Parathyroid adenoma (tissue), 2 donors: ENCODE measurements at regions not wholly inside any gene's neighbourhood (a gene's known extent, or its start where the extent isn't known, plus 50 kb on each side); places are given as distances from the start of the nearest gene placed in this dataset.
"Not testable (repeated sequence)": the region's sequence is repeated elsewhere in the genome, so short reads cannot be mapped to it uniquely, and the experiment has no call there.

ENCODE experiments used
- H2AFZ ChIP-seq: fragments of 300-600 bp; sonication (generic); one replicate; pipeline ENCODE4 v1.7.0; 2017; ENCODE audit warnings: antibody characterized with exemption, mild to moderate bottlenecking
- H3K27ac ChIP-seq: fragments of 300-600 bp; sonication (generic); one replicate; pipeline ENCODE4 v1.7.0; 2017
- H3K27me3 ChIP-seq: fragments of 300-600 bp; sonication (generic); one replicate; pipeline ENCODE4 v1.7.0; 2017; ENCODE audit warnings: low read length; ENCODE audit not compliant: control insufficient read depth, insufficient read depth
- H3K36me3 ChIP-seq: fragments of 300-600 bp; sonication (generic); one replicate; pipeline ENCODE4 v1.7.0; 2017; ENCODE audit warnings: low read length; ENCODE audit not compliant: control insufficient read depth, insufficient read depth
- H3K4me1 ChIP-seq: fragments of 300-600 bp; sonication (generic); one replicate; pipeline ENCODE4 v1.7.0; 2017; ENCODE audit warnings: control low read depth
- H3K4me2 ChIP-seq: fragments of 300-600 bp; sonication (generic); one replicate; pipeline ENCODE4 v1.7.0; 2017; ENCODE audit warnings: low read length
- H3K4me3 ChIP-seq: fragments of 300-600 bp; sonication (generic); one replicate; pipeline ENCODE4 v1.7.0; 2017; ENCODE audit warnings: low read depth, low read length
- H3K79me2 ChIP-seq: fragments of 300-600 bp; sonication (generic); one replicate; pipeline ENCODE4 v1.7.0; 2017; ENCODE audit warnings: control low read depth
- H3K9ac ChIP-seq: fragments of 300-600 bp; sonication (generic); one replicate; pipeline ENCODE4 v1.7.0; 2017; ENCODE audit warnings: mild to moderate bottlenecking
- H3K9me3 ChIP-seq: fragments of 300-600 bp; sonication (generic); one replicate; pipeline ENCODE4 v1.7.0; 2017; ENCODE audit warnings: low read length; ENCODE audit not compliant: control insufficient read depth
- TF ChIP-seq, protein P1 (sequence below): fragments of 300-600 bp; sonication (generic); IDR thresholded peaks from one replicate; pipeline ENCODE4 v1.7.0; 2017; ENCODE audit warnings: antibody characterized with exemption, mild to moderate bottlenecking
- donor health status: primary hyperparathyroidism.

DNA sequence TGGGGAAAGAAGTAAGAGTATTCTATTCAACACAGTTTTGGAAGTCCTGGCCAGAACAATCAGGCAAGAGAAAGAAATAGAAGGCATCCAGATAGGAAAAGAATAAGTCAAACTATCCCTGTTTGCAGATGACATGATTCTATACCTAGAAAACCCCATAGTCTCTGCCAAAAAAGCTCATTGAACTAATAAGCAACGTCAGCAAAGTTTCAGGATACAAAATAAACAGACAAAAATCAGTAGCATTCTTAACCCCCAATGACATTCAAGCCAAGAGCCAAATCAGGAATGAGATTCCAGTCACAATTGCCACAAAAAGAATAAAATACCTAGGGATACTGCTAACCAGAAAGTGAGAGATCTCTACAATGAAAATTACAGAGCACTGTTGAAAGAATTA lies 99.4 kb upstream of the MITF start:
- Histone ChIP-seq H3K4me3 (no peak overlapping the region), H2AFZ (no peak overlapping the region), H3K79me2 (no peaks in the 10 kb centered on the region), H3K36me3 (no peaks in the 10 kb centered on the region), H3K4me1 (no peaks in the 10 kb centered on the region), H3K9ac (no peak overlapping the region), H3K27ac (no peak overlapping the region), H3K27me3 (no peaks in the 10 kb centered on the region), H3K4me2 (no peak overlapping the region), H3K9me3 (no peaks in the 10 kb centered on the region)
- TF ChIP-seq, protein P1, sequence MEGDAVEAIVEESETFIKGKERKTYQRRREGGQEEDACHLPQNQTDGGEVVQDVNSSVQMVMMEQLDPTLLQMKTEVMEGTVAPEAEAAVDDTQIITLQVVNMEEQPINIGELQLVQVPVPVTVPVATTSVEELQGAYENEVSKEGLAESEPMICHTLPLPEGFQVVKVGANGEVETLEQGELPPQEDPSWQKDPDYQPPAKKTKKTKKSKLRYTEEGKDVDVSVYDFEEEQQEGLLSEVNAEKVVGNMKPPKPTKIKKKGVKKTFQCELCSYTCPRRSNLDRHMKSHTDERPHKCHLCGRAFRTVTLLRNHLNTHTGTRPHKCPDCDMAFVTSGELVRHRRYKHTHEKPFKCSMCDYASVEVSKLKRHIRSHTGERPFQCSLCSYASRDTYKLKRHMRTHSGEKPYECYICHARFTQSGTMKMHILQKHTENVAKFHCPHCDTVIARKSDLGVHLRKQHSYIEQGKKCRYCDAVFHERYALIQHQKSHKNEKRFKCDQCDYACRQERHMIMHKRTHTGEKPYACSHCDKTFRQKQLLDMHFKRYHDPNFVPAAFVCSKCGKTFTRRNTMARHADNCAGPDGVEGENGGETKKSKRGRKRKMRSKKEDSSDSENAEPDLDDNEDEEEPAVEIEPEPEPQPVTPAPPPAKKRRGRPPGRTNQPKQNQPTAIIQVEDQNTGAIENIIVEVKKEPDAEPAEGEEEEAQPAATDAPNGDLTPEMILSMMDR: no peak

DNA sequence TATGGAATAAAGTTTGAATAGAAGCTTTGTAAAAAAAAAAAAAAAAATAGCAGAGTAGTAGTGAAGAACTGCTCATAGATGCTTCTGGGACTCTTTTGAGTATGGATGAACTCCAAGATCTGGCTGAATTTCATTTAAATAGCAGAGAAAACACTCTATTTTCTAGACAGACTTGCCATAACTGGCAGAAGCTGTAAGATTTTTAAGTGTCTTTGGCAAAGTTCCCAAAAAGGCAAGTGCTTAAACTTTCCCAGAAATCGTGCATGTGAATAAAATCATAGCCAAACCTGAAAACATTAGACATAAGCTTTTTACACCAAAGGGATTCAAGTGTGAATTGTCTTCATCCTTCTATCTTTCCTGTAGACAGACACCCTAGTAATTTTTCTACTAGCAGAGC lies 110.3 kb upstream of the MITF start:
- Histone ChIP-seq H3K4me3 (no peak overlapping the region), H3K27me3 (no peaks in the 10 kb centered on the region)
- TF ChIP-seq, protein P1: no peak

DNA sequence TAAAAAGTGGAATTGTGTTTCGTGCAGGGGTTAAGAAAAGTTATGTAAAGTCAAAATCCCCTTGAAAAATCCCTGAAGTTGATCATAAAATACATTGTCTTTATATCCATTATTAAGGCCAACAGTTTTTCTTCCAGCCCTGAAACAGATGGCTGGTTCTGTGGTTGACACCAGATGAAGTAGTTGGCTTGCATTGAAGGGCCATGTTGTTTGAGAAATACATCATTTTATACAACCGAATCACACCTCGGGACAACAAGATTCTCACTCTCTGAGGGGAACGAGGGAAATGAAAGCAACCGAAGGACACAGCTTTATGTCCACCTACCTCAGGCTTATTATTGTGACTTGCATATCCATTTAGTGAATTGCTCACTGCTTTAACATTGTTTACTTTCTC lies 126.0 kb upstream of the MITF start:
- Histone ChIP-seq H3K4me2 (no peak overlapping the region), H3K27ac (no peak overlapping the region), H3K79me2 (no peaks in the 10 kb centered on the region), H3K4me3 (no peak overlapping the region), H3K36me3 (no peaks in the 10 kb centered on the region), H2AFZ (no peak overlapping the region), H3K9ac (no peak overlapping the region), H3K27me3 (no peaks in the 10 kb centered on the region), H3K4me1 (no peaks in the 10 kb centered on the region), H3K9me3 (no peaks in the 10 kb centered on the region)
- TF ChIP-seq, protein P1: no peak

More for the DNA sequence above, 110.3 kb upstream of the MITF start:
- no peaks in the 10 kb centered on the region for H3K79me2 ChIP-seq
- no peaks in the 10 kb centered on the region for H3K4me1 ChIP-seq
- no peaks in the 10 kb centered on the region for H3K9me3 ChIP-seq
- H3K4me2 ChIP-seq: no peak overlapping the region
- no peak overlapping the region for H3K27ac ChIP-seq
- H2AFZ ChIP-seq: no peak overlapping the region
- H3K9ac ChIP-seq: no peak overlapping the region
- no peaks in the 10 kb centered on the region for H3K36me3 ChIP-seq

GRCh38 chr3:69612791-69613190 lies 126.5 kb upstream of the MITF start:
- TF ChIP-seq, protein P1: no peak
- H2AFZ ChIP-seq: no peak overlapping the region
- no peaks in the 10 kb centered on the region for H3K79me2 ChIP-seq
- H3K9me3 ChIP-seq: no peaks in the 10 kb centered on the region
- H3K4me1 ChIP-seq: no peaks in the 10 kb centered on the region
- no peak overlapping the region for H3K4me2 ChIP-seq
- no peak overlapping the region for H3K4me3 ChIP-seq
- H3K36me3 ChIP-seq: no peaks in the 10 kb centered on the region
- H3K27me3 ChIP-seq: no peaks in the 10 kb centered on the region
- H3K27ac ChIP-seq: no peak overlapping the region
- H3K9ac ChIP-seq: no peak overlapping the region

- H3K27ac ChIP-seq, H3K27me3 ChIP-seq: not testable (repeated sequence)
Measured at GRCh38 chr3:69609566-69609965, 129.7 kb upstream of the MITF start.

More at GRCh38 chr3:69609566-69609965, 129.7 kb upstream of the MITF start:
- not testable (repeated sequence) for H3K9me3 ChIP-seq, H3K36me3 ChIP-seq, H2AFZ ChIP-seq, H3K4me3 ChIP-seq, H3K4me2 ChIP-seq, H3K4me1 ChIP-seq, H3K79me2 ChIP-seq, H3K9ac ChIP-seq
